Osteocyte (in vitro differentiated cells): ENCODE measurements at regions not wholly inside any gene's neighbourhood (a gene's known extent, or its start where the extent isn't known, plus 50 kb on each side); places are given as distances from the start of the nearest gene placed in this dataset.

Experiments used
- DNase-seq: peaks from one replicate; pipeline ENCODE4 v3.0.0; 2021; ENCODE audit warnings: mixed read lengths; ENCODE audit not compliant: unreplicated experiment; ENCODE audit errors: extremely low spot score
- H3K27ac Mint-ChIP-seq: one replicate; pipeline ENCODE4 v1.8.0; 2021; ENCODE audit warnings: mild to moderate bottlenecking, mixed read lengths; ENCODE audit not compliant: unreplicated experiment
- H3K27me3 Mint-ChIP-seq: one replicate; pipeline ENCODE4 v1.8.0; 2021; ENCODE audit warnings: mixed read lengths; ENCODE audit not compliant: unreplicated experiment
- H3K36me3 Mint-ChIP-seq: one replicate; pipeline ENCODE4 v1.8.0; 2021; ENCODE audit warnings: mixed read lengths; ENCODE audit not compliant: unreplicated experiment
- H3K4me1 Mint-ChIP-seq: one replicate; pipeline ENCODE4 v1.8.0; 2021; ENCODE audit warnings: mixed read lengths; ENCODE audit not compliant: unreplicated experiment
- H3K4me3 Mint-ChIP-seq: one replicate; pipeline ENCODE4 v1.8.0; 2021; ENCODE audit warnings: mild to moderate bottlenecking, moderate library complexity, mixed read lengths; ENCODE audit not compliant: unreplicated experiment
- H3K9me3 Mint-ChIP-seq: one replicate; pipeline ENCODE4 v1.8.0; 2021; ENCODE audit warnings: mixed read lengths; ENCODE audit not compliant: unreplicated experiment
- TF ChIP-seq, protein P1 (sequence below): fragments of 200-600 bp; sonication (generic); IDR thresholded peaks from 2 replicates; pipeline ENCODE4 v1.5.0; 2021; ENCODE audit warnings: antibody characterized with exemption, mild to moderate bottlenecking, moderate library complexity

GRCh38 chr1:71245246-71245645 lies 164.4 kb upstream of the ZRANB2 start:
- no peaks in the 10 kb centered on the region for H3K4me1 Mint-ChIP-seq
- TF ChIP-seq, protein P1, sequence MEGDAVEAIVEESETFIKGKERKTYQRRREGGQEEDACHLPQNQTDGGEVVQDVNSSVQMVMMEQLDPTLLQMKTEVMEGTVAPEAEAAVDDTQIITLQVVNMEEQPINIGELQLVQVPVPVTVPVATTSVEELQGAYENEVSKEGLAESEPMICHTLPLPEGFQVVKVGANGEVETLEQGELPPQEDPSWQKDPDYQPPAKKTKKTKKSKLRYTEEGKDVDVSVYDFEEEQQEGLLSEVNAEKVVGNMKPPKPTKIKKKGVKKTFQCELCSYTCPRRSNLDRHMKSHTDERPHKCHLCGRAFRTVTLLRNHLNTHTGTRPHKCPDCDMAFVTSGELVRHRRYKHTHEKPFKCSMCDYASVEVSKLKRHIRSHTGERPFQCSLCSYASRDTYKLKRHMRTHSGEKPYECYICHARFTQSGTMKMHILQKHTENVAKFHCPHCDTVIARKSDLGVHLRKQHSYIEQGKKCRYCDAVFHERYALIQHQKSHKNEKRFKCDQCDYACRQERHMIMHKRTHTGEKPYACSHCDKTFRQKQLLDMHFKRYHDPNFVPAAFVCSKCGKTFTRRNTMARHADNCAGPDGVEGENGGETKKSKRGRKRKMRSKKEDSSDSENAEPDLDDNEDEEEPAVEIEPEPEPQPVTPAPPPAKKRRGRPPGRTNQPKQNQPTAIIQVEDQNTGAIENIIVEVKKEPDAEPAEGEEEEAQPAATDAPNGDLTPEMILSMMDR: no peak
- no peaks in the 10 kb centered on the region for H3K9me3 Mint-ChIP-seq
- H3K27ac Mint-ChIP-seq: no peak overlapping the region
- H3K27me3 Mint-ChIP-seq: peaks cover 3% of the 10 kb centered on the region
- DNase-seq: no peak
- H3K36me3 Mint-ChIP-seq: no peaks in the 10 kb centered on the region
- H3K4me3 Mint-ChIP-seq: no peak overlapping the region

DNA sequence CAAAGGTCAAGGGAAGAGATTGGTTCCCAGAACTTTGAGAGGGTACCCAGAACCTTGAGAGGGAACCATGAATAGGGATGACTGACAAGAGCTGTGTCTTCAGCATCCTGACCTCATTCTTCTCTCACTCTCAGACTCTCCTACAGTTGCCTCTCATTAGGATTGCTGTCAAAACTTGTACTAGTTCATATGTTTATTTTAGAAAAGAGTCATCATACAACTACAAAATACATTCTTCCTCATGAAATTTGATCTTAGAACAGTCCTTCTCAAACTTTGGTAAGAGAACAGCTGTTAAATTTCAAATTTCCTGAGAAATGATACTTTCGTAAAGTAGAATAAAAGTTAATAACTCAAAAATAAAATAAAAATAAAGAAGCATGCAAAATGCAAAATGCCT lies 161.4 kb upstream of the ZRANB2 start:
- H3K4me1 Mint-ChIP-seq: no peaks in the 10 kb centered on the region
- peaks cover 3% of the 10 kb centered on the region for H3K27me3 Mint-ChIP-seq
- H3K27ac Mint-ChIP-seq: no peak overlapping the region
- TF ChIP-seq, protein P1: no peak
- no peak for DNase-seq
- H3K4me3 Mint-ChIP-seq: no peak overlapping the region
- no peaks in the 10 kb centered on the region for H3K9me3 Mint-ChIP-seq
- H3K36me3 Mint-ChIP-seq: no peaks in the 10 kb centered on the region

DNA sequence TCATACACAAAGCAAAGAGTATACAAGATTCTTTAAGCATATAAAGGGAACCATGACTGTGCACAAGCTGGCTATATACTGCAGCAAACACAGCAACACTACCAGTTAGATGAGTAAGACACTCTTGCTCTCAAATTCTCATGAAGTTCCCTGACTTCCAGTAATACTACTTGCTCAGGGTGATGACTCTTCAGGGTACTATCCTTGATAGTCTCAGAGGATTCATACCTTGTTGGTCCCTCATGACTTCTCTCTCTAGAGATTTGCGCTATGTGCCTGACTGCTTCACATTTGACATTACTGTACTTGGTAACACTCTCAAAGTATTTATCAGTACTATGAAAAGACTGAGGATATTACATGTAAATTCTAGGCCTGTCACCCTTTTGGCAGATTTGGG lies 159.8 kb upstream of the ZRANB2 start:
- Mint-ChIP-seq H3K27ac (no peak overlapping the region), H3K27me3 (no peaks in the 10 kb centered on the region), H3K36me3 (no peaks in the 10 kb centered on the region), H3K9me3 (no peaks in the 10 kb centered on the region), H3K4me1 (no peaks in the 10 kb centered on the region), H3K4me3 (no peak overlapping the region)
- DNase-seq: no peak
- TF ChIP-seq, protein P1: no peak

- H3K4me1 Mint-ChIP-seq: no peaks in the 10 kb centered on the region
- no peak for DNase-seq
- H3K27ac Mint-ChIP-seq: no peak overlapping the region
- H3K4me3 Mint-ChIP-seq: no peak overlapping the region
- TF ChIP-seq, protein P1: no peak
- no peaks in the 10 kb centered on the region for H3K36me3 Mint-ChIP-seq
- H3K9me3 Mint-ChIP-seq: no peaks in the 10 kb centered on the region
- no peaks in the 10 kb centered on the region for H3K27me3 Mint-ChIP-seq
Measured at GRCh38 chr1:71236503-71236902, 155.7 kb upstream of the ZRANB2 start.

DNA sequence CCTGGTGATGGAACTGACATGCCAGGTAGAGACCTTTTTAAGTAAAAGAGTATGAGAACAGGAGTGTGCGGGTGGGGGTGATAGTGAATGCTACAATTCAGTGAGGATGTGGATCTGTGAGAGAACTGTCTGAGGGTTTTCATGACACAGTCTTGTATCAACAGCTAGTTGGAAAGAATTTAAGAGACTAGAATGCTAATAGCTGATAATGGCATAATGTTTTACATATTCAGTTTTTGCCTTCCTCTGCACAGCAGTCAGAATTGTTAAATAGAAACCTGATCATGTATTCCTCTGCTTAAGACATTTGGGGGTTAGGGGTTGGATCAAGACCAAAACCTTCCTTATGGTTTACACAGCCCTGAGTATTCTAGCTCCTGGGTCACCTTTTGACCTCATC lies 152.8 kb upstream of the ZRANB2 start:
- H3K9me3 Mint-ChIP-seq: no peaks in the 10 kb centered on the region
- H3K36me3 Mint-ChIP-seq: no peaks in the 10 kb centered on the region
- no peak overlapping the region for H3K4me3 Mint-ChIP-seq
- TF ChIP-seq, protein P1: no peak
- no peak overlapping the region for H3K27ac Mint-ChIP-seq
- DNase-seq: no peak
- H3K4me1 Mint-ChIP-seq: no peaks in the 10 kb centered on the region
- no peaks in the 10 kb centered on the region for H3K27me3 Mint-ChIP-seq
